ACC112 (cell line): ENCODE measurements at regions not wholly inside any gene's neighbourhood (a gene's known extent, or its start where the extent isn't known, plus 50 kb on each side); places are given as distances from the start of the nearest gene placed in this dataset.

Experiments
- H2AFZ ChIP-seq: fragments of 200-600 bp; sonication (generic); one replicate; pipeline ENCODE4 v1.6.0; 2017; ENCODE audit warnings: antibody characterized with exemption, low read length; ENCODE audit not compliant: unreplicated experiment
- H3K27ac ChIP-seq: fragments of 200-600 bp; sonication (generic); 2 replicates; pipeline ENCODE4 v1.5.1; 2014; ENCODE audit warnings: low read depth, mild to moderate bottlenecking, antibody characterized with exemption, low read length, moderate library complexity
- H3K27me3 ChIP-seq: fragments of 200-600 bp; sonication (generic); 2 replicates; pipeline ENCODE4 v1.6.1; 2014; ENCODE audit warnings: mild to moderate bottlenecking, antibody characterized with exemption, low read length, moderate library complexity, mixed read lengths; ENCODE audit not compliant: insufficient read depth
- H3K36me3 ChIP-seq: fragments of 200-600 bp; sonication (generic); 2 replicates; pipeline ENCODE4 v1.6.1; 2016; ENCODE audit warnings: mild to moderate bottlenecking, antibody characterized with exemption, low read length, moderate library complexity, mixed read lengths; ENCODE audit not compliant: insufficient read depth
- H3K4me1 ChIP-seq: fragments of 200-600 bp; sonication (generic); one replicate; pipeline ENCODE4 v1.6.1; 2016; ENCODE audit warnings: low read length, mixed read lengths; ENCODE audit not compliant: insufficient read depth, unreplicated experiment, control insufficient read depth
- H3K4me3 ChIP-seq: fragments of 200-600 bp; sonication (generic); 2 replicates; pipeline ENCODE4 v1.5.1; 2014; ENCODE audit warnings: mild to moderate bottlenecking, low read depth, low read length
- H3K79me2 ChIP-seq: fragments of 200-600 bp; sonication (generic); one replicate; pipeline ENCODE4 v1.6.0; 2016; ENCODE audit warnings: low read length; ENCODE audit not compliant: control insufficient read depth, unreplicated experiment, insufficient read depth

DNA sequence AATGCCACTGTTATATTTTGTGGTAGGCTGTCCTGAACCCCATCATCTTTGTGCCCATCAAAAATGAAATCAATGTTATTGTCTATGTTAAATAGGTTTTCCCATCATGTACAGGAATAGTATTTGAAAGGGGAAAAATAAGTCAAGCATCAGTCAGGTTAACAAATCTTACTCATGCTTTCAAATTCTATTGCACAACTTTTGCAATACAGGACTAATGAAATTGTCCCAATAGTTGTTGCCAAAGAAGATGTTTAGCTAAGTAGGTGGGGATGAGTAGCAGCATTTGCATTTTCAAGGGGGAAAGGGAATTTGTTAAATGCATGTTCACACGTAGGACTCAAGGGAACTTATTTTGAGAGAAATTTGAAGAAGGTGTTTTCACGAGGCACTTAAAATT, 962.1 kb downstream of the JRKL start:
- H3K27ac ChIP-seq, result no peak overlapping the region
- no peaks in the 10 kb centered on the region for H3K4me1 ChIP-seq
- H3K27me3 ChIP-seq, result no peaks in the 10 kb centered on the region
- H3K4me3 ChIP-seq, result no peak overlapping the region
- no peaks in the 10 kb centered on the region for H3K36me3 ChIP-seq
- H2AFZ ChIP-seq, result no peak overlapping the region
- no peaks in the 10 kb centered on the region for H3K79me2 ChIP-seq

DNA sequence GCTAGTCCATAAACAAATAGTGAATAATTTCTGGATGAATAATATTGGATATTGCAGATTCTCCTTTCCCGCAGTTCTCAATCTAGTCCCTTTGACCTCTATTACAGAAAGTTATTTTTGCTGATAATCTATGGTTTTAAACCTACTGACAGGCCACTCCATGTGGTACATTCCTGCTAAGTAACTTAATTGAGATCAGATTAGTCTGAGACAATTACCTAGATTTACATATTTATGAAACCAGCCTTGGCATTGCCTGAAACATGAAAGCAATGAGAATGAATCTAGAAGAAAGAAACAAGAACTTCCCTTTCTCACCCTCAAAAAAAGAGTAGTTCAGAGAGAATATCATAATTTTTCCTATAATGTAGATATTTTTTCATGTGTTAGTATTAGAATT, 964.2 kb downstream of the JRKL start:
- Histone ChIP-seq H3K27me3 (no peaks in the 10 kb centered on the region), H3K27ac (no peak overlapping the region), H2AFZ (no peak overlapping the region), H3K4me1 (no peaks in the 10 kb centered on the region), H3K79me2 (no peaks in the 10 kb centered on the region), H3K4me3 (no peak overlapping the region), H3K36me3 (no peaks in the 10 kb centered on the region)

DNA sequence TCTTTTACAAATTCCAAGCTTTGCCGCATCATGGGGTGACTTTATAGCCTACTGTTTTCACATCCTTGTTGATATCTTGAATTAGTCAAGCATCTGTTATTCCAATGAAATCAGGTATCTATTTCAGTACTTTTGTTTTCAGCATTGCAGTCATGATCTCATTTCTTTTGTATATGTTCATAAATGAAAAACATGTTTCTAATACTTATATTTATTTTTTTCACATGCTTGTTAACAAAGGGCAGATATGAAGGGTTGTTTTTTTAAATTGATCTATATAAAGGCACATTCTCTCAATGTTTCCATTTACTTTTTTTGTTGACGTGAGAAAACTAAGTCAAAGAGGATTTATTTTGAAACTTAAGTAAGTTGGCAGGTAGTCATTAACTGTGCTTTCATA, 964.8 kb downstream of the JRKL start:
- no peak overlapping the region for H3K4me3 ChIP-seq

DNA sequence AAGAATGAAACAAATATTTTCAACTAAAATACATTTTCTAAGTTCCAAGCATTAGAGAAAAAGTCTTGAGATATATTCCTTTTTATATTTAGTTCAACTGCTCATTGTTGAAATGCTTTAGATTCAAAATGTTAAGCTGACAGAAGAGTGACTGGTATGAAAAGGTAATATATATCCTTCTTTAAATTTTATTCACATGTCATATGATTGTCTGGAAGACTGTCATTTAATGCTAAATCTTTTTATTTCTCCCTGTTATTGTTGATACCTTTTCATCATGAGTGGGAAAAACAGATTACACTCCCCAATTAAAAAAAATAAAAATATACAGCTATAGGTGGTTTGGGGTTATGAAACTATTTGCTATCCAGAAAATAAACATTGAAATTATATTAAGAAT, 965.4 kb downstream of the JRKL start:
- no peaks in the 10 kb centered on the region for H3K79me2 ChIP-seq
- no peaks in the 10 kb centered on the region for H3K27me3 ChIP-seq
- no peak overlapping the region for H3K4me3 ChIP-seq
- H2AFZ ChIP-seq, result no peak overlapping the region
- no peaks in the 10 kb centered on the region for H3K4me1 ChIP-seq
- H3K36me3 ChIP-seq, result no peaks in the 10 kb centered on the region
- H3K27ac ChIP-seq, result no peak overlapping the region

More for the DNA sequence above, 964.8 kb downstream of the JRKL start:
- H3K4me1 ChIP-seq, result no peaks in the 10 kb centered on the region
- H3K27me3 ChIP-seq, result no peaks in the 10 kb centered on the region
- no peaks in the 10 kb centered on the region for H3K79me2 ChIP-seq
- no peak overlapping the region for H3K27ac ChIP-seq
- H2AFZ ChIP-seq, result no peak overlapping the region
- no peaks in the 10 kb centered on the region for H3K36me3 ChIP-seq

DNA sequence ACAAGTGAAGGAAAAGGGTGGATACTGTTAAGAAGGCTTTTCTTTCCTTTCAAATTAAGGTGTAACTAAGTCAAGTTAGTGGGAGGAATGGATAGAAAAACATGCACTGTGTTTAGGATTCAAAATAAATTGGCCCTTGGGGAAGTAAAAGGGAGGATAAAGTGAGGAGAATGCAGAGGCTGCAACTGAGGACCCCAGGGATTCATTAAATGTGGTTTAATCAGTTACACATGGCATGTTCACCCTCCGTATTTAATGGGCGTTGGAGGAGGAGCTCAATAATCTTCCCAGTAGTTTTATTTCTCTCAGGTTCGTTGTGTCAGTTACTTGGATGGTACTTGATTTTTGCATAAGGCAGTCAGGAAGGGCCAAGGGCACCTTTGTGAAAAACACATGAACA, 966.3 kb downstream of the JRKL start:
- Histone ChIP-seq H3K4me3 (no peak overlapping the region), H2AFZ (no peak overlapping the region), H3K79me2 (no peaks in the 10 kb centered on the region), H3K4me1 (no peaks in the 10 kb centered on the region), H3K36me3 (no peaks in the 10 kb centered on the region), H3K27ac (no peak overlapping the region), H3K27me3 (no peaks in the 10 kb centered on the region)

DNA sequence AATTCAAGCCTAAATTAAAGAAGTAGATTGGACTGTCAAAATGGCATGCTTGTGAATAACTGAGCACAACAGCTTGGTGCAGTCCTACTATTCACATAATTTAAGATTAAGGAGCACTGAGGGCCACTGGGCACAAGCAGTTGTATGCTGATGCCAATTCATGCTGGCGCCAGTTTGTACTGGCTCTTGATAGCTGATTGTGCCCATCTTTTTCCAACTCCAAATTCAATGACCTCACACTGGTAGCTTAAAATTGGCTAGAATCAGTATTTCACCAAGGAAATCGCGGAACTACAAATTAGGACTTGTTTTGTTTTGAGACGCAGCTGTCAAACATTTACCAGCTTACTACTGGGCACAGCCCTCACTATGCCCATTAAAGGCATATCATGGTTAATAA, 969.2 kb downstream of the JRKL start:
- Histone ChIP-seq H3K4me1 (no peaks in the 10 kb centered on the region), H3K27me3 (no peaks in the 10 kb centered on the region), H3K4me3 (no peak overlapping the region), H3K27ac (no peak overlapping the region), H3K79me2 (no peaks in the 10 kb centered on the region), H2AFZ (no peak overlapping the region), H3K36me3 (no peaks in the 10 kb centered on the region)

DNA sequence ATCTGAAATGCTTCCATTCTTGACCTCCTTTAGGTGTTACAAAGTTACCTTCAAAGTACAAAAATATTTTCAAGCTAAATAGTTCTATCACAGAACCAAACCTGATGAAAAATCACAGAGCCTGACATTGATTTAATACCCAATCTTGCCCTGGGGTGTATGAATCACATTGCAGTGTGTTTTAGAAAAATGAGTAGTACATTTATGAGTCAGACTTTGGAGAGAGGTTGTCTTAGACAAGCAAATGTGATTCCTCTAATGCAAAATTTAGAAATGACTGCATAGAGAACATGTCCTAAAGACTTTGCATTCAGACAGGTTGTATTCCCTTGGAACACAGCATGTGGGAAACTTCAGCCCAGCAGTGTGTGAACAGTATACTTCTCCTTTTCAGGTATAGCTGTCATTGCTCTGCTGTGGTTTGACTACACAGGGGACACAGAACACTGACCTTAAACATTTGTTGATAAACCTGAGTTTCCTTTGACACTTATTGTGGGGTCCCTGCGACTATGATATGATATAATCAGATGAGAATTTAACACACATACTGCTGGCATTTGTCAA, 972.1 kb downstream of the JRKL start:
- H3K27me3 ChIP-seq, result no peaks in the 10 kb centered on the region
- H3K4me3 ChIP-seq, result no peak overlapping the region
- no peaks in the 10 kb centered on the region for H3K36me3 ChIP-seq
- no peaks in the 10 kb centered on the region for H3K79me2 ChIP-seq
- no peak overlapping the region for H2AFZ ChIP-seq
- H3K4me1 ChIP-seq, result no peaks in the 10 kb centered on the region
- no peak overlapping the region for H3K27ac ChIP-seq

DNA sequence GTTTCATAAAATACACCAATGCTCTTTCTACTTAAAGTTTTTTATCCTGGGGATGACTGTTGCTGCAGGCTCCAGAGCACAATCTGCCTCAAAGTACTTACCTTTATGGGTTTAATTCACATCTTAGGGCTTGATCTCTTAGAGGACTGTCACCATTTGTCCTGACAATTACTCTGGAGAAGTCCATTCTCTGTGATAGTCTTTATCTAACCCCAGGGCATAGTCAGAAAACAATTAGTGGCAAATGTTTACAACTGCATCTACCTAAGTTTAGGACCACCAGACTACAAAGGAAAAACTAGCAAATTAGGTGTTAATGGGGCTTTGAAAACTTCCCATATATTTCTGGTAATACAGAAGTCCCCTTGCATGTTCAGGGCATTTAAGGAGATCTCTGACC, 973.5 kb downstream of the JRKL start:
- Histone ChIP-seq H3K4me3 (no peak overlapping the region), H3K27ac (no peak overlapping the region)

DNA sequence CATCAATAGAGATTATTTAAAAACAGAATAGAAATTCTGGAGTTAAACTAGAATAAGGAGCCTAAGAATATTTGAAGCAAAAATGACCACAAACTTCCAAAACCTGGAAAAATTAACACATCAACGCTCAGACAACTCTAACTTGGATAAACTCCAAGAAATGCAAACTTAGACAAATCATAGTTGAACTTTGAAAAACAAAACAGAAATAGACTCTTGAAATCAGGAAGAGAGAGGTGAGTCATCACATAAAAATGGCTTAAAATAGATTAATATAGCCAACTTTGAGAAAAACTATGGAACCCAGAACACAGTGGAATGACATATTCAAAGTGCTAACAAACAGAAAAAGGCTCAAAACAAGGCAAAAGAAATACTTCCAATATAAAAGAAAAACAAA, 974.2 kb downstream of the JRKL start:
- Histone ChIP-seq H3K27ac (no peak overlapping the region), H3K4me3 (no peak overlapping the region), H3K4me1 (no peaks in the 10 kb centered on the region), H3K79me2 (no peaks in the 10 kb centered on the region), H3K27me3 (no peaks in the 10 kb centered on the region), H2AFZ (no peak overlapping the region), H3K36me3 (no peaks in the 10 kb centered on the region)

More for the DNA sequence above, 973.5 kb downstream of the JRKL start:
- Histone ChIP-seq H3K27me3 (no peaks in the 10 kb centered on the region), H3K4me1 (no peaks in the 10 kb centered on the region), H3K79me2 (no peaks in the 10 kb centered on the region), H3K36me3 (no peaks in the 10 kb centered on the region), H2AFZ (no peak overlapping the region)

DNA sequence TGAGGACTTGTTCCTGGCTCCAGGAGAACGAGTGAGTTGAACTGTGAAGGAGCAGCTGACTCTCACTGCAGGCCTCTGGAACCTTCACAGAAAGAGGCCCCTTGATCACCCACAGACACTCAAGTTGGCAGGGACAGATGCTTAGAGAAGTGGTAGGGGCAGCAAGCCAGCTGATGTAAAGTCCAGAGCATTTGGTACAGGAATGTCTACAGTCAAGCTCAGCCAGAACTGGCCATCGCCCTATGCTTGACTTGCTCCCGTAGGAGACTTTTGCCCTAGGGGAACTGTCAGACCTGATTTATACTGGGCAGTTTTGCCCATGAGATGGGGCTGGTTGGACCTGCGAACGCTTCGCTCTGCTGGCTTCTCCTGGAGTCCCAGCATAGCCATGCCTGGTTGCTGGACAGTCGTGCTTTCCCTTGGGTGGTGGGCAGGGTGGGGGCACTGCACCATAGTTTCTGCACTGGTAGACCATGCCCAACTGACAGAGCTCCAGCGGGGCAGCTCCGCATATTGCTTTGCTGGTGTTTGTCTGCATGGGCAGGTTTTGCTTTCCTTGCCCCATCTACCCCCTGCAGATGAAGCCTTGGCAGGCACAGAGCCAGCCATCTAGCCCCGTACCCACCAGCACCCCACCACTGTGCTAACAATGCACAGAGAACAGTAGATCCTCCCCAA, 977.7 kb downstream of the JRKL start:
- H3K4me3 ChIP-seq, result no peak overlapping the region
- no peaks in the 10 kb centered on the region for H3K79me2 ChIP-seq
- H3K27me3 ChIP-seq, result no peaks in the 10 kb centered on the region
- no peaks in the 10 kb centered on the region for H3K36me3 ChIP-seq
- no peaks in the 10 kb centered on the region for H3K4me1 ChIP-seq
- H3K27ac ChIP-seq, result no peak overlapping the region
- no peak overlapping the region for H2AFZ ChIP-seq

DNA sequence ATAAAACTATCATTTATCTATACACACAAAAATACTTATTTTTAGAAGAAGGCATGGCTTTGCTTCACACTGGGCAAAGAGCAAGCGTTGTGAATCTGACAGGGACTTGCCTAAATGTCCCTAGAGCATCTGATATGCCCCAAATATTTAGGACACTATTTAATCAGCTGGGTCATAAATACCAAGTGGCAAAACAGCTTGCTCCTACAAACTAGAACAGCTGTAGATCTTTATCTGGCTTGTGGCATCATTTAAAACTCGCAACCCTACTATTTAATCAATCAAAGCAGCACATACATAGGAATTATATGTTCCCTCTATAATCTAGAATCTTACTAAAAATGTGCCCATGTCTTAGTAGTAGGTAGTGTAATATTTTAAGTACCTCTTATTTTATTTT, 999.5 kb downstream of the JRKL start:
- Histone ChIP-seq H3K79me2 (no peaks in the 10 kb centered on the region), H3K4me1 (no peaks in the 10 kb centered on the region), H3K36me3 (no peaks in the 10 kb centered on the region), H2AFZ (no peak overlapping the region), H3K4me3 (no peak overlapping the region), H3K27ac (no peak overlapping the region), H3K27me3 (no peaks in the 10 kb centered on the region)
